ENCODE measurements at regions not wholly inside any gene's neighbourhood (a gene's known extent, or its start where the extent isn't known, plus 50 kb on each side); places are given as distances from the start of the nearest gene placed in this dataset.

DNA sequence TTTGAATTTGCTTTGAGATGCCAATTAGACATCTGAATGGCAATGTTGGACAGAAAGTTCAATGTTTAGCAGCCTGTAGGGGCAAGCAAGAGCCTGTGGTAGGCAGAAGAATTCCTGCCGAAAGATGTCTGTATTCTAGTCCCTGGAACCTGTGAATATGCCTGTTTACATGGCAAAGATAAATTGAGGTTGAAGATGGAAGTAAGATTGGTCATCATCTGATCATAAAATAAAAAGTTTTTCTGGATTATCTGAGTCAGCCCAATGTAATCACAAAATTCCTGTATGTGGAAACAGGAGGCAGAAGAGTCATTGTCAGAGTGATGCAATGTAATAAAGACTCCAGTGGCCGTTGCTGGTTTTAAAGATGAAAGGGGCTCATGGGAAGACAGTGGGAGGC, 430.5 kb downstream of the MDFIC start:
- TF ChIP-seq, protein P1, sequence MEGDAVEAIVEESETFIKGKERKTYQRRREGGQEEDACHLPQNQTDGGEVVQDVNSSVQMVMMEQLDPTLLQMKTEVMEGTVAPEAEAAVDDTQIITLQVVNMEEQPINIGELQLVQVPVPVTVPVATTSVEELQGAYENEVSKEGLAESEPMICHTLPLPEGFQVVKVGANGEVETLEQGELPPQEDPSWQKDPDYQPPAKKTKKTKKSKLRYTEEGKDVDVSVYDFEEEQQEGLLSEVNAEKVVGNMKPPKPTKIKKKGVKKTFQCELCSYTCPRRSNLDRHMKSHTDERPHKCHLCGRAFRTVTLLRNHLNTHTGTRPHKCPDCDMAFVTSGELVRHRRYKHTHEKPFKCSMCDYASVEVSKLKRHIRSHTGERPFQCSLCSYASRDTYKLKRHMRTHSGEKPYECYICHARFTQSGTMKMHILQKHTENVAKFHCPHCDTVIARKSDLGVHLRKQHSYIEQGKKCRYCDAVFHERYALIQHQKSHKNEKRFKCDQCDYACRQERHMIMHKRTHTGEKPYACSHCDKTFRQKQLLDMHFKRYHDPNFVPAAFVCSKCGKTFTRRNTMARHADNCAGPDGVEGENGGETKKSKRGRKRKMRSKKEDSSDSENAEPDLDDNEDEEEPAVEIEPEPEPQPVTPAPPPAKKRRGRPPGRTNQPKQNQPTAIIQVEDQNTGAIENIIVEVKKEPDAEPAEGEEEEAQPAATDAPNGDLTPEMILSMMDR (conservative IDR thresholded peaks at IDR 0.05; ENCODE audit: low read depth, low read length): no peak
- no peak for TF ChIP-seq EZH2 (IDR thresholded peaks at IDR 0.05; ENCODE audit: borderline replicate concordance, low read depth, low read length, poor library complexity, severe bottlenecking)

Measured in A673 (cell line).